PC-9 (cell line): ENCODE measurements at regions not wholly inside any gene's neighbourhood (a gene's known extent, or its start where the extent isn't known, plus 50 kb on each side); places are given as distances from the start of the nearest gene placed in this dataset.

Experiments
- EZH2 ChIP-seq: fragments of 200-600 bp; sonication (generic); IDR thresholded peaks from 2 replicates; pipeline ENCODE4 v1.8.0; 2017; ENCODE audit warnings: antibody characterized with exemption, low read depth
- TF ChIP-seq, protein P1 (sequence below): fragments of 200-600 bp; sonication (generic); conservative IDR thresholded peaks from 2 replicates; pipeline ENCODE4 v1.6.1; 2017; ENCODE audit warnings: mixed run types, antibody characterized with exemption, mild to moderate bottlenecking, moderate library complexity

- TF ChIP-seq, protein P1, sequence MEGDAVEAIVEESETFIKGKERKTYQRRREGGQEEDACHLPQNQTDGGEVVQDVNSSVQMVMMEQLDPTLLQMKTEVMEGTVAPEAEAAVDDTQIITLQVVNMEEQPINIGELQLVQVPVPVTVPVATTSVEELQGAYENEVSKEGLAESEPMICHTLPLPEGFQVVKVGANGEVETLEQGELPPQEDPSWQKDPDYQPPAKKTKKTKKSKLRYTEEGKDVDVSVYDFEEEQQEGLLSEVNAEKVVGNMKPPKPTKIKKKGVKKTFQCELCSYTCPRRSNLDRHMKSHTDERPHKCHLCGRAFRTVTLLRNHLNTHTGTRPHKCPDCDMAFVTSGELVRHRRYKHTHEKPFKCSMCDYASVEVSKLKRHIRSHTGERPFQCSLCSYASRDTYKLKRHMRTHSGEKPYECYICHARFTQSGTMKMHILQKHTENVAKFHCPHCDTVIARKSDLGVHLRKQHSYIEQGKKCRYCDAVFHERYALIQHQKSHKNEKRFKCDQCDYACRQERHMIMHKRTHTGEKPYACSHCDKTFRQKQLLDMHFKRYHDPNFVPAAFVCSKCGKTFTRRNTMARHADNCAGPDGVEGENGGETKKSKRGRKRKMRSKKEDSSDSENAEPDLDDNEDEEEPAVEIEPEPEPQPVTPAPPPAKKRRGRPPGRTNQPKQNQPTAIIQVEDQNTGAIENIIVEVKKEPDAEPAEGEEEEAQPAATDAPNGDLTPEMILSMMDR: no peak
- TF ChIP-seq EZH2: no peak
Measured at GRCh38 chr6:121008553-121008952, 325.7 kb downstream of the TBC1D32 start.
